ENCODE measurements at regions not wholly inside any gene's neighbourhood (a gene's known extent, or its start where the extent isn't known, plus 50 kb on each side); places are given as distances from the start of the nearest gene placed in this dataset.

DNA sequence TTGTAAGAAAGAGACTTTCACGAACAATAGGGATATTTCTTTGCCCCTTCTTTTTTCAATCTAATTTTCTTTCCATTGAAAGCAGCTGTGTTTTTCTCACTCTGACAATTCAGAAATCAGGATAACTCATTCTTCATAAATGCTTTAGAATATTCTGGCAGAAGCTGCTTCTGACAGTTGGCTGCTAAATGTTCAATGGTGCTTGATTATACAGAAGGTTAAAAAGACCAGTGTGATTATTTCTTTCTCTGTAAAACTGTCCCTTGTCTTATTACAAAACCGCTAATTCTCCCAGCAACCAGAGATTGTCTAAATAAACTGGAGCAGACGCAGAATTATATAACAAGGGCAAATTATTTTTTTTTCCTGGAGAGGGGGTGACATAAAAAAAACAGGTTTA is 394.4 kb downstream of the SPRY2 start:
- H3K9ac ChIP-seq (ENCODE audit: control insufficient read depth, insufficient read depth, low read length) = no peak overlapping the region
- no peaks in the 10 kb centered on the region for H4K20me1 ChIP-seq (ENCODE audit: control insufficient read depth, insufficient read depth)
- FAIRE-seq (no peak), DNase-seq (ENCODE audit: low read depth, low spot score) (no peak), ATAC-seq (no peak)
- no peak overlapping the region for H3K4me2 ChIP-seq (ENCODE audit: control insufficient read depth, insufficient read depth)
- H3K4me3 ChIP-seq = no peak overlapping the region
- no TSS peak for BruUV-seq (replicated peaks)
- no peaks in the 10 kb centered on the region for H3K79me2 ChIP-seq (ENCODE audit: control insufficient read depth, insufficient read depth, low read length)
- POLR2A ChIA-PET = no interaction called here
- H3K27me3 ChIP-seq (replicated peaks in 1 of 2; ENCODE audit: control insufficient read depth in 2 of 2, insufficient read depth in 2 of 2, low read length in 1 of 2) = no peaks in the 10 kb centered on the region
- no peak overlapping the region for H3K27ac ChIP-seq (ENCODE audit: control insufficient read depth, insufficient read depth)
- no peaks in the 10 kb centered on the region for H3K9me3 ChIP-seq (replicated peaks; ENCODE audit: control insufficient read depth, insufficient read depth, low read length)
- intact Hi-C loops (cut with micrococcal nuclease; ENCODE audit: unreplicated experiment) = no loop called here
- in situ Hi-C loops (cut with MboI) = no loop called here
- WGBS (ENCODE audit: insufficient coverage, insufficient replicate concordance, low lambda C conversion rate, missing lambda C conversion rate) = 2% methylated on average over 3 of the region's 3 CpGs
- SMC1A ChIA-PET (ENCODE audit: uncharacterized antibody, unreplicated experiment) = interaction anchor here (2.1 kb wide), 1 partner anchor 11 kb away, joined by 8 read pairs; no protein-coding TSS in a partner anchor
- TF ChIP-seq RAD21 (IDR thresholded peaks at IDR 0.05; ENCODE audit: insufficient read depth, low read depth, low read length) (no peak), EGR1 (IDR thresholded peaks at IDR 0.05; ENCODE audit: borderline replicate concordance in 1 of 2, low read depth in 2 of 2, low read length in 2 of 2) (no peak), SUPT20H (IDR thresholded peaks at IDR 0.05; ENCODE audit: borderline replicate concordance, control insufficient read depth, low read depth, low read length) (no peak), YY1 (IDR thresholded peaks at IDR 0.05; ENCODE audit: low read depth, low read length) (no peak), SRF (IDR thresholded peaks at IDR 0.05; ENCODE audit: low read depth in 2 of 2, low read length in 2 of 2) (no peak), ZBTB11 (CRISPR knock-in tag; IDR thresholded peaks at IDR 0.05) (no peak), TARDBP (IDR thresholded peaks at IDR 0.05; ENCODE audit: borderline replicate concordance) (no peak), STAT1 (conservative IDR thresholded peaks at IDR 0.05) (no peak), EP300 (IDR thresholded peaks at IDR 0.05; ENCODE audit: borderline replicate concordance in 1 of 2, control insufficient read depth in 1 of 2, low read depth in 2 of 2, low read length in 2 of 2) (no peak), BHLHE40 (IDR thresholded peaks at IDR 0.05; ENCODE audit: borderline replicate concordance in 1 of 2, low read depth in 2 of 2, low read length in 1 of 2) (no peak)
- TF ChIP-seq, protein P1, sequence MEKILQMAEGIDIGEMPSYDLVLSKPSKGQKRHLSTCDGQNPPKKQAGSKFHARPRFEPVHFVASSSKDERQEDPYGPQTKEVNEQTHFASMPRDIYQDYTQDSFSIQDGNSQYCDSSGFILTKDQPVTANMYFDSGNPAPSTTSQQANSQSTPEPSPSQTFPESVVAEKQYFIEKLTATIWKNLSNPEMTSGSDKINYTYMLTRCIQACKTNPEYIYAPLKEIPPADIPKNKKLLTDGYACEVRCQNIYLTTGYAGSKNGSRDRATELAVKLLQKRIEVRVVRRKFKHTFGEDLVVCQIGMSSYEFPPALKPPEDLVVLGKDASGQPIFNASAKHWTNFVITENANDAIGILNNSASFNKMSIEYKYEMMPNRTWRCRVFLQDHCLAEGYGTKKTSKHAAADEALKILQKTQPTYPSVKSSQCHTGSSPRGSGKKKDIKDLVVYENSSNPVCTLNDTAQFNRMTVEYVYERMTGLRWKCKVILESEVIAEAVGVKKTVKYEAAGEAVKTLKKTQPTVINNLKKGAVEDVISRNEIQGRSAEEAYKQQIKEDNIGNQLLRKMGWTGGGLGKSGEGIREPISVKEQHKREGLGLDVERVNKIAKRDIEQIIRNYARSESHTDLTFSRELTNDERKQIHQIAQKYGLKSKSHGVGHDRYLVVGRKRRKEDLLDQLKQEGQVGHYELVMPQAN (conservative IDR thresholded peaks at IDR 0.05) = no peak
- TF ChIP-seq, protein P2, sequence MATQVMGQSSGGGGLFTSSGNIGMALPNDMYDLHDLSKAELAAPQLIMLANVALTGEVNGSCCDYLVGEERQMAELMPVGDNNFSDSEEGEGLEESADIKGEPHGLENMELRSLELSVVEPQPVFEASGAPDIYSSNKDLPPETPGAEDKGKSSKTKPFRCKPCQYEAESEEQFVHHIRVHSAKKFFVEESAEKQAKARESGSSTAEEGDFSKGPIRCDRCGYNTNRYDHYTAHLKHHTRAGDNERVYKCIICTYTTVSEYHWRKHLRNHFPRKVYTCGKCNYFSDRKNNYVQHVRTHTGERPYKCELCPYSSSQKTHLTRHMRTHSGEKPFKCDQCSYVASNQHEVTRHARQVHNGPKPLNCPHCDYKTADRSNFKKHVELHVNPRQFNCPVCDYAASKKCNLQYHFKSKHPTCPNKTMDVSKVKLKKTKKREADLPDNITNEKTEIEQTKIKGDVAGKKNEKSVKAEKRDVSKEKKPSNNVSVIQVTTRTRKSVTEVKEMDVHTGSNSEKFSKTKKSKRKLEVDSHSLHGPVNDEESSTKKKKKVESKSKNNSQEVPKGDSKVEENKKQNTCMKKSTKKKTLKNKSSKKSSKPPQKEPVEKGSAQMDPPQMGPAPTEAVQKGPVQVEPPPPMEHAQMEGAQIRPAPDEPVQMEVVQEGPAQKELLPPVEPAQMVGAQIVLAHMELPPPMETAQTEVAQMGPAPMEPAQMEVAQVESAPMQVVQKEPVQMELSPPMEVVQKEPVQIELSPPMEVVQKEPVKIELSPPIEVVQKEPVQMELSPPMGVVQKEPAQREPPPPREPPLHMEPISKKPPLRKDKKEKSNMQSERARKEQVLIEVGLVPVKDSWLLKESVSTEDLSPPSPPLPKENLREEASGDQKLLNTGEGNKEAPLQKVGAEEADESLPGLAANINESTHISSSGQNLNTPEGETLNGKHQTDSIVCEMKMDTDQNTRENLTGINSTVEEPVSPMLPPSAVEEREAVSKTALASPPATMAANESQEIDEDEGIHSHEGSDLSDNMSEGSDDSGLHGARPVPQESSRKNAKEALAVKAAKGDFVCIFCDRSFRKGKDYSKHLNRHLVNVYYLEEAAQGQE (IDR thresholded peaks at IDR 0.05; ENCODE audit: low read depth, low read length) = no peak
- H2AFZ ChIP-seq (ENCODE audit: control insufficient read depth, low read depth, low read length) = no peak overlapping the region
- no peaks in the 10 kb centered on the region for H3K36me3 ChIP-seq (ENCODE audit: control insufficient read depth in 2 of 2, insufficient read depth in 2 of 2, low read length in 1 of 2)
- RAD21 ChIA-PET (ENCODE audit: unreplicated experiment) = no interaction called here
- CTCF ChIA-PET = interaction anchor here (1.4 kb wide), 1 partner anchor 10 kb away, joined by 3 read pairs; no protein-coding TSS in a partner anchor
- no peaks in the 10 kb centered on the region for H3K4me1 ChIP-seq (ENCODE audit: control insufficient read depth, insufficient read depth, low read length)

All from GM12878 (cell line).